AG10803 (cell line): ENCODE measurements at regions not wholly inside any gene's neighbourhood (a gene's known extent, or its start where the extent isn't known, plus 50 kb on each side); places are given as distances from the start of the nearest gene placed in this dataset.
A peak's percentile ranks its signal among the peaks of the same experiment; 100 is the strongest.

Source experiments
- DNase-seq: peaks from one replicate; pipeline ENCODE4 v3.0.0; 2010; ENCODE audit warnings: low read depth
- H3K4me3 ChIP-seq: 2 replicates; pipeline ENCODE4 v1.5.1; 2011; ENCODE audit warnings: mild to moderate bottlenecking, low read length, control low read depth
- TF ChIP-seq, protein P1 (sequence below): conservative IDR thresholded peaks from 2 replicates; pipeline ENCODE4 v1.5.1; 2011; ENCODE audit warnings: mild to moderate bottlenecking, low read length, control low read depth, inconsistent platforms

GRCh38 chr5:8953016-8953415, 592.9 kb downstream of the SEMA5A start:
- no peak for DNase-seq
- TF ChIP-seq, protein P1, sequence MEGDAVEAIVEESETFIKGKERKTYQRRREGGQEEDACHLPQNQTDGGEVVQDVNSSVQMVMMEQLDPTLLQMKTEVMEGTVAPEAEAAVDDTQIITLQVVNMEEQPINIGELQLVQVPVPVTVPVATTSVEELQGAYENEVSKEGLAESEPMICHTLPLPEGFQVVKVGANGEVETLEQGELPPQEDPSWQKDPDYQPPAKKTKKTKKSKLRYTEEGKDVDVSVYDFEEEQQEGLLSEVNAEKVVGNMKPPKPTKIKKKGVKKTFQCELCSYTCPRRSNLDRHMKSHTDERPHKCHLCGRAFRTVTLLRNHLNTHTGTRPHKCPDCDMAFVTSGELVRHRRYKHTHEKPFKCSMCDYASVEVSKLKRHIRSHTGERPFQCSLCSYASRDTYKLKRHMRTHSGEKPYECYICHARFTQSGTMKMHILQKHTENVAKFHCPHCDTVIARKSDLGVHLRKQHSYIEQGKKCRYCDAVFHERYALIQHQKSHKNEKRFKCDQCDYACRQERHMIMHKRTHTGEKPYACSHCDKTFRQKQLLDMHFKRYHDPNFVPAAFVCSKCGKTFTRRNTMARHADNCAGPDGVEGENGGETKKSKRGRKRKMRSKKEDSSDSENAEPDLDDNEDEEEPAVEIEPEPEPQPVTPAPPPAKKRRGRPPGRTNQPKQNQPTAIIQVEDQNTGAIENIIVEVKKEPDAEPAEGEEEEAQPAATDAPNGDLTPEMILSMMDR: no peak
- no peak overlapping the region for H3K4me3 ChIP-seq

DNA sequence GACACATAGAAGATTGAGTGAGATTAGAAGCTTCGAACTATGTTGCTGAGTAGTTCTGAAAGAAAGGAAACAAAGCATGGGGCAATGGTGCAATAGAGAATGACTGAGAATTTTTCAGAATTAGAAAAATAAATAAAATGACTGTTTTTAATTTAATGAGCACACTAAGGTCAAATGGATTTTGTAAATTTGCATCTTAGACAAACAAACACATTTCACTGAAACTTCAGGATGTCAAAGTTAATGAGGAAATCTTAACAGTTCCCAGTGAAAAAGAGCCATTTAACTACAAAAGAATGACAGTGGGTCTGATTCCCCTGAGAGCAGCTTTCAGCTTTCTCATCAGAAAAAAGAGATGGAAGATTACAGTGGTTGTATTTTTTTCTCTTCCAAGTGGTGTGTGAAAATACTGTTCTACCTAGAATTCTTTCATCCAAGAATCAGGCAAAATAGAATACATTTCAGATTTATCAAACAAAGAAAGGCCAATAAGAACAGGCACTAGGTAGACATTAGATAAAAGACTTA, 591.9 kb downstream of the SEMA5A start:
- no peak for DNase-seq
- TF ChIP-seq, protein P1: no peak
- H3K4me3 ChIP-seq: no peak overlapping the region

GRCh38 chr5:8954801-8955200, 591.1 kb downstream of the SEMA5A start:
- no peak overlapping the region for H3K4me3 ChIP-seq
- TF ChIP-seq, protein P1: peak; percentile 35
- no peak for DNase-seq

DNA sequence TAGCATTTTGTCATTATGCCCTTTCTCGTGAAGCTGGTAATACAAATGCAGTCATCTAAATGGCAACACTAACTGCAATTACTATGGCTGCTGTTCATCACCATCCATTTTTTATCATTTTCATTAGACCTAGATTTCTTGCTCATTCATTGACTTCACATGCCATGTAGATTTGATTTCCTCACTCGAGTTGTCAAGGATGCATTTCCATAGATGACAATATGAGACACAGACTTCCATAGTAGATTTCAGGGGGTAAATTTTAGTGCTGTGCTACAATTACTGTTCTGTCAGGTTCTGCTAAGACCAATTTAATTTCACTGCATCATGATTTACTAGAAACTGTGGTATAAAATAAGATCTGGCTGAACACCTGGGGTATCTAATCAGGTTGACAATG, 589.2 kb downstream of the SEMA5A start:
- H3K4me3 ChIP-seq: no peak overlapping the region
- no peak for DNase-seq
- TF ChIP-seq, protein P1: no peak

DNA sequence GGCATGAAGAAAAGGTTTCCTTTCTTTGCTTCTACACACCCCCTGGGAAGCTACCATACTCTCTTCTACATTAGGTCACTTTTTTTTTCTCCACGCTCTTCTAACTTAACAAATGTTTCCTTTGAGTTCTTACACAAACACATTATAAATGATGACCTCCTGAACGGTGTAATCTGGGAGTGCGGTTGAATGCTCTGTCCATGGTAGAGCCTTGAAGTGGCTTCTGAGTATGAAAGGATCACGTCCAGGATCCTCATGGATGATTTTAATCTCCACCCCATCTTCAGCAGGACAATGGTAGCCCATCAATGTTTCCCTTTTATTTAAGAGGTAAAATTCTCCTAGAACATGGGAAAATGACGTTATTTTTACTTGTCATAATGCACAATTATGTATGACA, 587.3 kb downstream of the SEMA5A start:
- TF ChIP-seq, protein P1: no peak
- no peak for DNase-seq
- no peak overlapping the region for H3K4me3 ChIP-seq

DNA sequence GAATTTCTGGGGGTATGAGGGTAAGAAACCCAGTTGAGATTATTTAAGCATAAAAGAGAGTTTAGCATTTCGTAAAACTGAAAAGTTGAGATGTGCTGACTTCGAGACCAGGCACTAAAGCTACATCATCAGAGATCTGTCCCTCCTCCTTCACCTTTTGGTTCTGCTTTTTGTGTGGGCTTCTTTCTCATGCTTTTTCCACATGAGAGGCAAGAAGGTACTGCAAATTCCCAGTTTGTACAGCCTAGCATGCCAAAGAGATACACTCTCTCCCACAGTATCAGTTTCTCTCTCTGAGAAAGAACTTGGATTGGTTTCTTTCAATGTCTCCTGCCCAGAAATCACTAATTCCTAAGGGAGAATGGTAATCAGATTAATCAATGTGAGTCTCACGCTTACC, 584.7 kb downstream of the SEMA5A start:
- TF ChIP-seq, protein P1: no peak
- H3K4me3 ChIP-seq: no peak overlapping the region
- no peak for DNase-seq

- TF ChIP-seq, protein P1: no peak
- no peak for DNase-seq
Measured at GRCh38 chr5:8961956-8962355, 583.9 kb downstream of the SEMA5A start.

More at GRCh38 chr5:8961956-8962355, 583.9 kb downstream of the SEMA5A start:
- H3K4me3 ChIP-seq: no peak overlapping the region
